SK-N-MC (cell line): ENCODE measurements at regions not wholly inside any gene's neighbourhood (a gene's known extent, or its start where the extent isn't known, plus 50 kb on each side); places are given as distances from the start of the nearest gene placed in this dataset.

ENCODE experiments used
- DNase-seq: peaks from one replicate; pipeline ENCODE4 v3.0.0-alpha.2; 2011; ENCODE audit warnings: low read depth, low spot score
- H3K27ac ChIP-seq: fragments of 200-600 bp; sonication (generic); 2 replicates; pipeline ENCODE4 v1.5.1; 2016; ENCODE audit warnings: mixed run types
- H3K36me3 ChIP-seq: fragments of 200-600 bp; sonication (generic); 2 replicates; pipeline ENCODE4 v1.6.1; 2017; ENCODE audit warnings: antibody characterized with exemption, low read length, mixed read lengths; ENCODE audit not compliant: insufficient read depth
- H3K4me3 ChIP-seq: fragments of 200-600 bp; sonication (generic); 2 replicates; pipeline ENCODE4 v1.5.1; 2016
- H3K9ac ChIP-seq: fragments of 200-600 bp; sonication (generic); 2 replicates; pipeline ENCODE4 v1.8.0; 2017; ENCODE audit warnings: mixed run types, mixed read lengths; ENCODE audit not compliant: insufficient read length
- H3K9me3 ChIP-seq: fragments of 200-600 bp; sonication (generic); 2 replicates; pipeline ENCODE4 v1.6.1; 2017; ENCODE audit warnings: low read depth, mild to moderate bottlenecking, antibody characterized with exemption, low read length, moderate library complexity, mixed read lengths
- EZH2 ChIP-seq: fragments of 200-600 bp; sonication (generic); IDR thresholded peaks from one replicate; pipeline ENCODE4 v1.6.1; 2017; ENCODE audit warnings: antibody characterized with exemption
- FOXP2 ChIP-seq: optimal IDR thresholded peaks from 2 replicates; pipeline ENCODE3; 2011; ENCODE audit warnings: mild to moderate bottlenecking, moderate library complexity; ENCODE audit not compliant: insufficient read depth; ENCODE audit errors: extremely low read length, control extremely low read depth
- POLR2AphosphoS5 ChIP-seq: IDR thresholded peaks from 2 replicates; pipeline ENCODE4 v1.6.1; 2012; ENCODE audit warnings: mild to moderate bottlenecking, low read depth, low read length, borderline replicate concordance

DNA sequence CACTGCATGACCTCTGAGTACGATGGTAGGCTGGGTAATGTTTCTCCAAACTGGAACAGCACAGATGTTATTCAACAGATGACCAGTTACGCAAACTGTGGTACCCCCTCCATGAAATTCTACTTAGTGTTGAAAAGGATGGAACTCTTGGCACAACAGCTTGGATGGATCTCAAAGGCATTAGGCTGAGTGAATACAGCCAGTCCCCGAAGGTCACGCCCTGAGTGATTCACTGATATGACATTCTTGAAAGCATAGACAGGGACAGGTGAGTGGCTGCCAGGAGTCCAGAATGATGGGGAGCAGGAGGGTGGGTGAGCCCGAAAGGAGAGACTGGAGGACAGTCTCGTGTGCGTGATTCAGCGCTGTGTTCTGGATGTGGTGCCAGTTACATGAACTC, 187.5 kb upstream of the TMEM132C start:
- H3K4me3 ChIP-seq, result no peak overlapping the region
- H3K9ac ChIP-seq, result no peak overlapping the region
- H3K9me3 ChIP-seq, result no peaks in the 10 kb centered on the region
- no peak for DNase-seq
- H3K27ac ChIP-seq, result no peak overlapping the region
- TF ChIP-seq POLR2AphosphoS5, result no peak
- no peaks in the 10 kb centered on the region for H3K36me3 ChIP-seq

DNA sequence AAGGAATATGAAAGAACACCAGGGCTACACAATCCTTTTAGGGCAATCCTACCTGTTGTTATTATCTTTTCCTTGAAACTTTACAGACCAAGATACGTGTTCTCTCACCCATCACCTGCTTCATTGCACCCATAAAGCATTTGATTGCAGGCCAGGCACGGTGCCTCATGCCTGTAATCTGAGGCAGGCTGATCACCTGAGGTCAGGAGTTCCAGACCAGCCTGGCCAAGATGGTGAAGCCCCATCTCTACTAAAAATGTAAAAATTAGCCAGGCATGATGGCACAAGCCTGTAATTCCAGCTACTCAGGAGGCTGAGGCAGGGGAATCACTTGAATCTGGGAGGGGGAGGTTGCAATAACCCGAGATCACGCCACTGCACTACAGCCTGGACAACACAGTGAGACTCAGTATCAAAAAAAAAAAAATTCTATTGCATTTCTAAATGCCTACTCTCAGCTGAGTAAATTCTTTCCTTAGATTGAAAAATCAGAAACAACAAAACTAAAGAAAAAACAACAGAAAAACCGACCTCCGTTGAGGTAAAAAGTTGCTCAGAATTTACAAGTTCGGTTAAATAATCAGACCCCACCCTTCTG, 183.7 kb upstream of the TMEM132C start:
- H3K9me3 ChIP-seq, result no peaks in the 10 kb centered on the region
- no peak for DNase-seq
- no peak overlapping the region for H3K4me3 ChIP-seq
- TF ChIP-seq POLR2AphosphoS5, result no peak
- TF ChIP-seq FOXP2, result no peak
- no peak for TF ChIP-seq EZH2
- H3K9ac ChIP-seq, result no peak overlapping the region
- no peaks in the 10 kb centered on the region for H3K36me3 ChIP-seq
- no peak overlapping the region for H3K27ac ChIP-seq

DNA sequence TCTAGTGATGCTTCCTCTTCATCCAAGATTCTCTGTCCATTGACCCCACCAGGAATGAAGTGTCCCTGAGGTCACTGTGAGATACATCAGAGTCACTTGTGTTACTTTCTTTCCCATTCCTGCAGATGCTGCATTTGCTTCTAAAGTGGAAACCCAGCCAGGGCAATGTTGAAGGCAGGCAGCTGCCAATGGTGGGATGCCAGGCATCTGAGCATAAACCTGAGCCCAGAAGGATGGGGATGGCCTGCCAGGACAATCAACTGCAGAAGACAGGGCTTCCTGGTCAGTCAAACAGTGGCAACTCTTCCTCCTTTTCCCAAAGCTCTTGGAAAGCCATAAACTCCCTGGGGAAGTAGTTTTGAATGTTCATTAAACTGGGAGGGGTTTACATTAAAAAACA, 178.0 kb upstream of the TMEM132C start:
- H3K36me3 ChIP-seq, result no peaks in the 10 kb centered on the region
- no peak overlapping the region for H3K4me3 ChIP-seq
- no peaks in the 10 kb centered on the region for H3K9me3 ChIP-seq
- H3K27ac ChIP-seq, result no peak overlapping the region
- H3K9ac ChIP-seq, result no peak overlapping the region
- TF ChIP-seq EZH2 (no peak), FOXP2 (no peak), POLR2AphosphoS5 (no peak)
- no peak for DNase-seq

DNA sequence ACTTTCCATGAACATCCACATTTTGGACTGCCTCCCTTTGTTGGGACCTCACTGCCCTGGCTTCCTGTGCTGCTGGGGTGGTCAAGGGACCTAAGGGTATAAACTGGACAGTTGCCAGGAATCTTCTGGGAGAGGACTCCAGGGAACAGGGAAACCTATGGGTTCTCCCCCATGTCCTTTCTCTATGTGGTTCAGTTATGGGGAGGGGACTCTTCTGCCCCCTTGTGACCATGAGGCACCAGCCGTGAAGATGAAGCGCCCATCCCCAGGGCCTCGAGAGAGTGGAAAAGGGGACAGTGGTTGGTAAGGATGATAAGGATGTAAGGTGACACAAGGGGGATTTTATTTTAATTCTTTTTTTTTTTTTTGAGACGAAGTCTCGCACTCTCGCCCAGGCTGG, 177.0 kb upstream of the TMEM132C start:
- no peak for DNase-seq
- H3K9me3 ChIP-seq, result no peaks in the 10 kb centered on the region
- no peak overlapping the region for H3K4me3 ChIP-seq
- H3K36me3 ChIP-seq, result no peaks in the 10 kb centered on the region
- TF ChIP-seq FOXP2, result no peak
- TF ChIP-seq POLR2AphosphoS5, result no peak
- TF ChIP-seq EZH2, result no peak
- no peak overlapping the region for H3K27ac ChIP-seq
- no peak overlapping the region for H3K9ac ChIP-seq

DNA sequence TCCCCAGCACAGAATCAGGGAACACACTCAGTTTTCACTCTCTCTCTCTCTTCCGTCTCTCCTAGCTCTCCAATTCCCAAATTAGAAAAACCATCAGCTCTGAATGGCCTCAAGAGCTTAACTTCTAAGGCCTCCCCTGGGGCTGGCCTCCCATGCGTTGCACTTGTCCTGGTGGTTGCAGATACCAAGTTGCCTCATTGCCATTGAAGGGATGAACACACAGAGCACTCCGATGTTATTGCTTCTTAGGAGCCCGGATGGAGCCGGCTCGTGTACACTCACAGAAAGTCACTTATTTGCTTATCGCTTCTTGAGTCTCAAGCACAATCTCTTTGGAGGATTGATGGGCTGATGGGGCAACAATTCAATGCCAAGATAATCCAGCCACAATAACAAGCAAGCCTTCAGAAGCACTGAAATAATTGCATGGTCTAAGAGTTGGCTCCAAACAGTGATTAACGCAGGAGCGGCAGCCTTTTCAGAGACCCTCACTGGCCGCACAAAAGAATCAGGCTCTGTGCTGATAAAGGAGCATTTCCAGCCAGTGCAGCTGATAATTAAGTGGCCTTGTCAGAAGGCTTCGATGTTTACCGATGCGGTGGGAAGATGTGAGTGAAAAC, 175.8 kb upstream of the TMEM132C start:
- no peak for DNase-seq
- H3K36me3 ChIP-seq, result no peaks in the 10 kb centered on the region
- H3K9ac ChIP-seq, result no peak overlapping the region
- H3K4me3 ChIP-seq, result no peak overlapping the region
- H3K9me3 ChIP-seq, result no peaks in the 10 kb centered on the region
- TF ChIP-seq POLR2AphosphoS5 (no peak), EZH2 (no peak), FOXP2 (no peak)
- no peak overlapping the region for H3K27ac ChIP-seq

DNA sequence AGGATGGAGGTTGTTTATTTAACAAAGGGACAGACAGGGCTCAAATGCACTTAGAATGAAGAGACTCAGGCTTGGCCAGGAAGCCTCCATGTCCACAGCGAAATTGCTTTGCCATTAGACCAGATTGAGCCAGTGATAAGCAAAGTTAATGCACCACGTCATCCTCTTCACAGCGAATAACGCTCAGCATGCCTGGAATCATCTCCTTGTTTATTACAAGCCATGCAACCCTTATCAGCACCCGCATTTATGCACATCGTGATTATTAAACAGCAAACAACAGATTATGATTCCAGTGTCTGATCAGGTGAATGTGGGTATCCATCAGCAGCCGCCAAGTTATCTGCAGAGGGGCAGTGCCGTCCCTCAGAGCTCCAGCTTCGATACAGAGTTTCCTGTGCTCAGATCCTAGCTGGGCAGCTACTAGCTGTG, 175.0 kb upstream of the TMEM132C start:
- no peak for TF ChIP-seq FOXP2
- TF ChIP-seq POLR2AphosphoS5, result no peak
- TF ChIP-seq EZH2, result no peak
- H3K4me3 ChIP-seq, result no peak overlapping the region
- H3K9me3 ChIP-seq, result no peaks in the 10 kb centered on the region
- H3K9ac ChIP-seq, result no peak overlapping the region
- H3K27ac ChIP-seq, result no peak overlapping the region
- no peaks in the 10 kb centered on the region for H3K36me3 ChIP-seq
- no peak for DNase-seq

DNA sequence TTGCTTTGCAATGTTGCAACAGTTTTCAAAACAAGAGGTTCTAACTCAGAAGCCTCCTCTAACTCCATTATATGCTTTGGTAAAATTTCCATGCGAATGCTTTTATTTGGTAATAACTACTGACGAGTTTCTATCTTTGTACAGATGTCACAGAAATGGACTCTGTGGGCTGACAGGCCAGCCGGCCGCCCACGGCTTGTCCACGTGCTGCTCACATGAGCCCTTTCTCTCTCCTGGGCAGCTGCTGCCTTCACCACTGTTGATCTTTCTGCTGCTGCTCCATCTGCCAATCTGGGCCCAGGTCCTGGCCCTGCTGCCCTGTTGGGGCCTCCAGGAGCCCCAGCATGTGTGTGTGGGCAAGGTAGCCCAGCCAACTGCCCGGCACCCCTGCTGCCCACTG, 168.2 kb upstream of the TMEM132C start:
- DNase-seq, result no peak
- Histone ChIP-seq H3K4me3 (no peak overlapping the region), H3K36me3 (no peaks in the 10 kb centered on the region), H3K27ac (no peak overlapping the region), H3K9ac (no peak overlapping the region), H3K9me3 (no peaks in the 10 kb centered on the region)
- TF ChIP-seq FOXP2, result no peak
- TF ChIP-seq EZH2, result no peak
- TF ChIP-seq POLR2AphosphoS5, result no peak

DNA sequence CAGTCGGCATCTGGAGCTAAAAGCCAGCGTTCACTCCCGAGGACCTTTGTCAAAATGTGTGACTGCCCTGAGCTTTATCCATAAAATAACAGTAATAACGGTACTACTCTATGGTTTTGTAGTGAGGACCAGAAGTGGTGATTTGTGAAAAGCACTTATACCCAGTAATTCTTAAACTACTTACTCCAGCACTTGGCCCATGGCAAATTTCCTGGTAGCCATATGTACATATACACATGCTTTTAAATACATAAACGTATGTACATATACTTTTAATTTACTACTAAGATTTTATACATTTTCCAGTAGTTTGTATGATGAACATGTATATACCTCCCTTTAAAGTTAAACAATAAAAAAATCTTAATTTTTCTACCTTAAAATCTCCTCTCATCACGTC, 163.8 kb upstream of the TMEM132C start:
- DNase-seq, result no peak
- Histone ChIP-seq H3K36me3 (no peaks in the 10 kb centered on the region), H3K27ac (no peak overlapping the region), H3K9ac (no peak overlapping the region), H3K4me3 (no peak overlapping the region), H3K9me3 (no peaks in the 10 kb centered on the region)
- TF ChIP-seq FOXP2, result no peak

DNA sequence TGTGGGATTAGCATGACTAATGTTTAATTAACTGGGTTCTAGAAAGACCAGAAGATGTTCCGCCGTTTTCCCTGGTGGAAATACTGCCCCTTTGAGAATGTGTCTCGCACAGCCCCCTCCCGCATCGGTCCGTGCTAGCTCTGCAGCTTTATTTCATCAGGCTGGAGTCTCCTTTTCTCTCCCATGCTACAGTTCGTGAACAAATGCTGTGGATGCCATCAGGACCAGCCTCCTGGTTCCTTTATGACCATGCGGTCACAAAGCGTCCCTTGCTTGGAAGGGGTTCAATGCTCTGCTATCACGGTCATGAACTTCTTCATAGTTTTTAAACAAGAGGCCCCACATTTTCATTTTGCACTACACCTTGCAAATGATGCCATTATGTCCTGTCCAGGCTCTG, 157.7 kb upstream of the TMEM132C start:
- Histone ChIP-seq H3K27ac (no peak overlapping the region), H3K9ac (no peak overlapping the region), H3K36me3 (no peaks in the 10 kb centered on the region), H3K9me3 (no peaks in the 10 kb centered on the region), H3K4me3 (no peak overlapping the region)
- TF ChIP-seq EZH2 (no peak), FOXP2 (no peak), POLR2AphosphoS5 (no peak)
- no peak for DNase-seq

DNA sequence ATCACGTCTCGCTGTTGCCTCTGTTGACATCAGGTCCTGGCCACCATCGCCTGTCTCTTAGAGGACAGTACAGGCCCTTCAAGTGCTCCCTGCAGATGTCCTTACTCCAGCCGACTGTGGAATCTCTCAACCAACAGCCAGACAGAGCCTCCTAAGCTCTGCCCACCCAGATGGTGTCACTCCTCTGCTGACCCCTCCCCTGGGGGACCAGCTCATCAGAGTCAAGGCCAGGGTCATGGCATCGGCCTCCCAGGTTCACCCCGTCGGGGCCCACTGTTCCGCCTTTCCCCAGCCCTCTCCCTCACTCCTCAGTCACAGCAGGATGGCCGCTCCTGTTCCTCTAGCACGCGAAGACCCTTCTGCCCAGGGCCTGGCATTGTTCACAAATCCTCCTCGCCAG, 157.3 kb upstream of the TMEM132C start:
- no peaks in the 10 kb centered on the region for H3K36me3 ChIP-seq
- TF ChIP-seq POLR2AphosphoS5 (no peak), FOXP2 (no peak), EZH2 (no peak)
- H3K9ac ChIP-seq, result no peak overlapping the region
- no peak overlapping the region for H3K4me3 ChIP-seq
- no peaks in the 10 kb centered on the region for H3K9me3 ChIP-seq
- H3K27ac ChIP-seq, result no peak overlapping the region
- no peak for DNase-seq
